Trophoblast cell (in vitro differentiated cells and primary cell): ENCODE measurements at regions not wholly inside any gene's neighbourhood (a gene's known extent, or its start where the extent isn't known, plus 50 kb on each side); places are given as distances from the start of the nearest gene placed in this dataset.

ENCODE experiments used
- DNase-seq, 2 donors: peaks; one replicate each; pipeline ENCODE4 v3.0.0-alpha.2; 2016
- H2AFZ ChIP-seq: 2 replicates; pipeline ENCODE4 v1.6.1; 2013; ENCODE audit warnings: low read length, moderate library complexity, mild to moderate bottlenecking; ENCODE audit not compliant: insufficient read depth, poor library complexity
- H2AK5ac ChIP-seq: 2 replicates; pipeline ENCODE4 v1.6.1; 2013; ENCODE audit warnings: mild to moderate bottlenecking, low read length
- H2BK120ac ChIP-seq: 2 replicates; pipeline ENCODE4 v1.6.1; 2013; ENCODE audit warnings: low read length, mild to moderate bottlenecking, moderate library complexity; ENCODE audit not compliant: insufficient read depth, poor library complexity
- H2BK12ac ChIP-seq: 2 replicates; pipeline ENCODE4 v1.6.1; 2013; ENCODE audit warnings: mild to moderate bottlenecking, low read length, moderate library complexity
- H2BK5ac ChIP-seq: 2 replicates; pipeline ENCODE4 v1.6.1; 2013; ENCODE audit warnings: low read length, low read depth, moderate library complexity, mild to moderate bottlenecking; ENCODE audit not compliant: poor library complexity
- H3K14ac ChIP-seq: 2 replicates; pipeline ENCODE4 v1.6.1; 2013; ENCODE audit warnings: mild to moderate bottlenecking, low read length
- H3K18ac ChIP-seq: 2 replicates; pipeline ENCODE4 v1.6.1; 2013; ENCODE audit warnings: mild to moderate bottlenecking, low read length
- H3K23ac ChIP-seq: 2 replicates; pipeline ENCODE4 v1.6.1; 2013; ENCODE audit warnings: low read length
- H3K27ac ChIP-seq: 2 replicates; pipeline ENCODE4 v1.5.1; 2013; ENCODE audit warnings: low read depth, mild to moderate bottlenecking, inconsistent platforms, low read length, moderate library complexity
- H3K27me3 ChIP-seq: 2 replicates; pipeline ENCODE4 v1.6.1; 2013; ENCODE audit warnings: inconsistent platforms, mild to moderate bottlenecking, low read length, moderate library complexity; ENCODE audit not compliant: insufficient read depth
- H3K36me3 ChIP-seq, 2 experiments: 1 replicate in 1 of 2; 2 replicates in 1 of 2; pipeline ENCODE4 v1.6.1; 2013; ENCODE audit warnings: low read length in 2 of 2, mild to moderate bottlenecking in 2 of 2, moderate library complexity in 1 of 2; ENCODE audit not compliant: insufficient read depth in 2 of 2, control insufficient read depth in 1 of 2
- H3K4ac ChIP-seq: 2 replicates; pipeline ENCODE4 v1.6.1; 2013; ENCODE audit warnings: low read depth, mild to moderate bottlenecking, low read length, moderate library complexity
- H3K4me1 ChIP-seq, 2 experiments: 1 replicate in 1 of 2; 2 replicates in 1 of 2; pipeline ENCODE4 v1.6.1; 2013; ENCODE audit warnings: low read length in 2 of 2, mild to moderate bottlenecking in 2 of 2, moderate library complexity in 1 of 2; ENCODE audit not compliant: insufficient read depth in 2 of 2, control insufficient read depth in 1 of 2
- H3K4me2 ChIP-seq: 2 replicates; pipeline ENCODE4 v1.6.1; 2013; ENCODE audit warnings: inconsistent platforms, mild to moderate bottlenecking, low read length, moderate library complexity
- H3K4me3 ChIP-seq: 2 replicates; pipeline ENCODE4 v1.5.1; 2013; ENCODE audit warnings: mild to moderate bottlenecking, low read depth, low read length, inconsistent platforms
- H3K79me1 ChIP-seq: one replicate; pipeline ENCODE4 v1.6.1; 2013; ENCODE audit warnings: low read length
- H3K79me2 ChIP-seq: 2 replicates; pipeline ENCODE4 v1.6.1; 2013; ENCODE audit warnings: low read length, mild to moderate bottlenecking; ENCODE audit not compliant: control insufficient read depth, insufficient read depth, poor library complexity
- H3K9ac ChIP-seq: 2 replicates; pipeline ENCODE4 v1.6.1; 2013; ENCODE audit warnings: mild to moderate bottlenecking, low read length
- H3K9me3 ChIP-seq: 2 replicates; pipeline ENCODE4 v1.6.1; 2013; ENCODE audit warnings: low read depth, mild to moderate bottlenecking, control low read depth, inconsistent platforms, low read length; ENCODE audit not compliant: insufficient read depth
- H4K12ac ChIP-seq: 2 replicates; pipeline ENCODE4 v1.6.1; 2013; ENCODE audit warnings: low read depth, mild to moderate bottlenecking, low read length, moderate library complexity
- H4K8ac ChIP-seq: 2 replicates; pipeline ENCODE4 v1.6.1; 2013; ENCODE audit warnings: low read depth, mild to moderate bottlenecking, low read length, moderate library complexity
- H4K91ac ChIP-seq: one replicate; pipeline ENCODE4 v1.6.1; 2013; ENCODE audit warnings: low read depth, mild to moderate bottlenecking, low read length, moderate library complexity
- WGBS: extraction: QIAGEN DNeasy Blood & Tissue Kit; methylation state at CpG from one replicate; pipeline ENCODE4 v1.1.7; 2013; ENCODE audit warnings: missing lambda C conversion rate; ENCODE audit not compliant: insufficient read length, insufficient coverage; ENCODE audit errors: extremely low coverage; 5-methylcytosine and 5-hydroxymethylcytosine counted together

GRCh38 chr5:133830911-133831310, 137.5 kb downstream of the C5orf15 start:
- H2BK120ac ChIP-seq, result no peak overlapping the region
- no peak for DNase-seq
- H3K36me3 ChIP-seq, result no peaks in the 10 kb centered on the region
- no peaks in the 10 kb centered on the region for H3K79me2 ChIP-seq
- H2BK5ac ChIP-seq, result no peak overlapping the region
- no CpG with 5 or more reads among the region's 3 CpGs for WGBS
- H3K27ac ChIP-seq, result no peak overlapping the region
- H3K4me2 ChIP-seq, result no peak overlapping the region
- no peak overlapping the region for H2BK12ac ChIP-seq
- H3K9ac ChIP-seq, result no peak overlapping the region
- H3K9me3 ChIP-seq, result peaks cover 2% of the 10 kb centered on the region
- H3K18ac ChIP-seq, result no peak overlapping the region
- no peak overlapping the region for H3K23ac ChIP-seq
- no peak overlapping the region for H4K12ac ChIP-seq
- no peaks in the 10 kb centered on the region for H3K79me1 ChIP-seq
- H3K27me3 ChIP-seq, result no peaks in the 10 kb centered on the region
- no peak overlapping the region for H3K14ac ChIP-seq
- no peak overlapping the region for H3K4me3 ChIP-seq
- H2AK5ac ChIP-seq, result no peak overlapping the region
- H2AFZ ChIP-seq, result no peak overlapping the region
- no peak overlapping the region for H4K8ac ChIP-seq
- peaks cover 4% of the 10 kb centered on the region in 2 experiments for H3K4me1 ChIP-seq
- no peak overlapping the region for H4K91ac ChIP-seq
- no peak overlapping the region for H3K4ac ChIP-seq

DNA sequence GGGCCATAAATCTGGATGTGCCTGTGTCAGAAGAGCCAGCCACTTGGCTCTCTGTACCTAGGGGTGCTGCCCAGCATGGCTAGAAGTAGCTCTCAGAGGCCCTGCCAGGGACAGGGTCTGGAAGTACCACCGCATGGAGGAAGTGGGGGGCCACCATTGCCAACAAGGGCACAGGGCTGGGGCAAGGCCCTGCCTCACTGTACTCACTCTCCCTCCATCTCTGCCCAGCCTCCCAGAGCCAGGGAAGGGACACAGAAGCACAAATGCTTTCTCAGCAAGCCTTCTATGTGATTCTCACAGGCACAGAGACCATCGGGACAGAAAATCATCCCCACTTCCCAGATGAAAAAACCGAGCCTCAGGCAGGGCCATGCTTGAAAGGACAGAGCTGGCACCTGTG, 138.1 kb downstream of the C5orf15 start:
- Histone ChIP-seq H2AK5ac (no peak overlapping the region), H2AFZ (no peak overlapping the region), H2BK120ac (no peak overlapping the region), H4K12ac (no peak overlapping the region), H2BK5ac (no peak overlapping the region), H3K4me3 (no peak overlapping the region), H4K91ac (no peak overlapping the region), H3K23ac (no peak overlapping the region), H2BK12ac (no peak overlapping the region), H3K27me3 (no peaks in the 10 kb centered on the region), H3K9ac (no peak overlapping the region), H3K36me3 (no peaks in the 10 kb centered on the region), H3K79me2 (no peaks in the 10 kb centered on the region), H3K4ac (no peak overlapping the region), H3K14ac (no peak overlapping the region), H4K8ac (no peak overlapping the region), H3K4me2 (no peak overlapping the region), H3K4me1 (peaks cover 4% of the 10 kb centered on the region in 2 experiments), H3K18ac (no peak overlapping the region), H3K27ac (no peak overlapping the region), H3K79me1 (no peaks in the 10 kb centered on the region), H3K9me3 (peaks cover 3% of the 10 kb centered on the region)
- no peak for DNase-seq
- WGBS, result no CpG with 5 or more reads among the region's 3 CpGs

- no peak overlapping the region for H3K4me2 ChIP-seq
- no peaks in the 10 kb centered on the region for H3K79me1 ChIP-seq
- no peak for DNase-seq
- no peak overlapping the region for H3K18ac ChIP-seq
- no peak overlapping the region for H4K8ac ChIP-seq
- H2AK5ac ChIP-seq, result no peak overlapping the region
- H3K4ac ChIP-seq, result no peak overlapping the region
- no peak overlapping the region for H4K91ac ChIP-seq
- WGBS, result no CpG with 5 or more reads among the region's 3 CpGs
- H3K9ac ChIP-seq, result no peak overlapping the region
- no peak overlapping the region for H2AFZ ChIP-seq
- no peak overlapping the region for H3K23ac ChIP-seq
- H3K79me2 ChIP-seq, result no peaks in the 10 kb centered on the region
- H2BK5ac ChIP-seq, result no peak overlapping the region
- H3K14ac ChIP-seq, result no peak overlapping the region
- H2BK120ac ChIP-seq, result no peak overlapping the region
- H3K4me3 ChIP-seq, result no peak overlapping the region
- H3K27ac ChIP-seq, result no peak overlapping the region
- no peak overlapping the region for H2BK12ac ChIP-seq
- H3K27me3 ChIP-seq, result no peaks in the 10 kb centered on the region
- H3K4me1 ChIP-seq, result peaks cover 4% of the 10 kb centered on the region in 2 experiments
- peaks cover 3% of the 10 kb centered on the region for H3K9me3 ChIP-seq
- H3K36me3 ChIP-seq, result no peaks in the 10 kb centered on the region
- no peak overlapping the region for H4K12ac ChIP-seq
Measured at GRCh38 chr5:133829786-133830185, 138.6 kb downstream of the C5orf15 start.

- H2BK5ac ChIP-seq, result no peak overlapping the region
- H4K12ac ChIP-seq, result no peak overlapping the region
- H3K4me3 ChIP-seq, result no peak overlapping the region
- no peaks in the 10 kb centered on the region for H3K36me3 ChIP-seq
- H3K4me1 ChIP-seq, result peaks cover 4% of the 10 kb centered on the region in 2 experiments
- no peak overlapping the region for H3K14ac ChIP-seq
- no peak overlapping the region for H3K9ac ChIP-seq
- H4K91ac ChIP-seq, result no peak overlapping the region
- no peak overlapping the region for H3K27ac ChIP-seq
- H2AK5ac ChIP-seq, result no peak overlapping the region
- no peak overlapping the region for H3K18ac ChIP-seq
- peaks cover 3% of the 10 kb centered on the region for H3K9me3 ChIP-seq
- H3K4me2 ChIP-seq, result no peak overlapping the region
- no peak overlapping the region for H2AFZ ChIP-seq
- H2BK120ac ChIP-seq, result no peak overlapping the region
- no peaks in the 10 kb centered on the region for H3K79me1 ChIP-seq
- no peak overlapping the region for H3K23ac ChIP-seq
- no peak overlapping the region for H4K8ac ChIP-seq
- no peak for DNase-seq
- H3K4ac ChIP-seq, result no peak overlapping the region
- H3K27me3 ChIP-seq, result no peaks in the 10 kb centered on the region
- no peaks in the 10 kb centered on the region for H3K79me2 ChIP-seq
- H2BK12ac ChIP-seq, result no peak overlapping the region
- WGBS, result no CpG with 5 or more reads among the region's 7 CpGs
Measured at GRCh38 chr5:133828722-133829121, 139.7 kb downstream of the C5orf15 start.
